K562 (cell line): ENCODE measurements at regions not wholly inside any gene's neighbourhood (a gene's known extent, or its start where the extent isn't known, plus 50 kb on each side); places are given as distances from the start of the nearest gene placed in this dataset.

Experiments used
- ATAC-seq: fragments of 200-7000 bp; cut with Tn5 transposase; 3 replicates; pipeline ENCODE4 v1.9.1; 2020; ENCODE audit warnings: moderate library complexity
- BruUV-seq: library from RNA; stranded (reverse); fragments of 400-500 nt; replicated peaks from 2 replicates; lab custom pipeline; 2021; lab: Mats Ljungman, UMichigan
- CTCF ChIA-PET: fragments of 300-600 bp; formaldehyde crosslinking; extraction: SDS; loops from one replicate; lab custom pipeline; 2021; ENCODE audit warnings: low intra/inter-chr PET ratio; lab: Yijun Ruan, JAX
- POLR2A ChIA-PET: fragments of 300-600, 350-650 bp; sonication (Branson Sonifier 250); formaldehyde crosslinking; extraction: SDS; loops from one replicate; lab custom pipeline; 2021; ENCODE audit warnings: antibody characterized with exemption, inconsistent platforms; lab: Yijun Ruan, JAX
- DNase-seq, 4 experiments: peaks; one replicate each; pipeline versions ENCODE4 v3.0.0 to v3.0.0-alpha.2; 2011 to 2018; ENCODE audit warnings: low spot score in 3 of 4, mixed read lengths in 3 of 4; ENCODE audit errors: extremely low read depth in 1 of 4
- FAIRE-seq: peaks from 2 replicates; lab custom pipeline; 2011; peaks lifted over from hg19 to GRCh38; lab: Jason Lieb, UNC
- H2AFZ ChIP-seq: 2 replicates; pipeline ENCODE4 v1.6.0; 2011; ENCODE audit warnings: low read depth, low read length, control low read depth, inconsistent platforms
- H3K27ac ChIP-seq: fragments of 200-600 bp; 3 replicates; pipeline ENCODE4 v1.8.0; 2011; ENCODE audit warnings: low read depth, mild to moderate bottlenecking, control low read depth, inconsistent platforms, low read length, moderate library complexity, mixed read lengths; ENCODE audit errors: extremely low read depth
- H3K27me3 ChIP-seq, 2 experiments: fragments of 300-600 bp in 1 of 2; 2 replicates in 1 of 2; 3 replicates in 1 of 2; pipeline versions ENCODE4 v1.6.0 to v1.8.0; 2011; ENCODE audit warnings: inconsistent platforms in 2 of 2, low read length in 2 of 2, mild to moderate bottlenecking in 1 of 2, mixed read lengths in 1 of 2, moderate library complexity in 1 of 2; ENCODE audit not compliant: control insufficient read depth in 2 of 2, insufficient read depth in 2 of 2
- H3K36me3 ChIP-seq: fragments of 300-600 bp; 3 replicates; pipeline ENCODE4 v1.8.0; 2011; ENCODE audit warnings: mild to moderate bottlenecking, low read length, inconsistent platforms; ENCODE audit not compliant: control insufficient read depth, insufficient read depth
- H3K4me1 ChIP-seq, 2 experiments: fragments of 200-600 bp in 1 of 2; replicated peaks in 1 of 2; 2 replicates in 1 of 2; 3 replicates in 1 of 2; pipeline versions ENCODE4 v1.5.1 to v1.8.0; 2011; ENCODE audit warnings: inconsistent platforms in 2 of 2, low read length in 2 of 2, mild to moderate bottlenecking in 1 of 2, mixed read lengths in 1 of 2, moderate library complexity in 1 of 2; ENCODE audit not compliant: control insufficient read depth in 2 of 2, insufficient read depth in 2 of 2
- H3K4me2 ChIP-seq: 2 replicates; pipeline ENCODE4 v1.6.1; 2011; ENCODE audit warnings: low read length, control low read depth, inconsistent platforms, mixed read lengths; ENCODE audit not compliant: insufficient read depth
- H3K4me3 ChIP-seq: fragments of 200-600 bp; sonication (generic), shearing (Covaris generic); 2 replicates; pipeline ENCODE4 v1.5.1; 2016; ENCODE audit warnings: control low read depth, inconsistent platforms
- H3K79me2 ChIP-seq: fragments of 200-600 bp; 3 replicates; pipeline ENCODE4 v1.8.0; 2011; ENCODE audit warnings: low read length, inconsistent platforms; ENCODE audit not compliant: control insufficient read depth, insufficient read depth
- H3K9ac ChIP-seq, 2 experiments: 2 replicates each; pipeline versions ENCODE4 v1.6.0 to v1.6.1; 2011; ENCODE audit warnings: low read depth in 2 of 2, low read length in 2 of 2, control low read depth in 1 of 2, inconsistent platforms in 1 of 2, mild to moderate bottlenecking in 1 of 2, mixed read lengths in 1 of 2; ENCODE audit not compliant: insufficient read depth in 1 of 2
- H3K9me1 ChIP-seq: one replicate; pipeline ENCODE4 v1.6.0; 2011; ENCODE audit warnings: inconsistent platforms, mild to moderate bottlenecking, low read length, moderate library complexity; ENCODE audit not compliant: control insufficient read depth, insufficient read depth
- H3K9me3 ChIP-seq: replicated peaks from 2 replicates; pipeline ENCODE4 v1.5.1; 2011; ENCODE audit warnings: low read depth, low read length, inconsistent platforms; ENCODE audit not compliant: control insufficient read depth, insufficient read depth
- H4K20me1 ChIP-seq: replicated peaks from 2 replicates; pipeline ENCODE4 v1.6.1; 2011; ENCODE audit warnings: low read length, inconsistent platforms, mixed read lengths; ENCODE audit not compliant: control insufficient read depth, insufficient read depth
- ARID3B ChIP-seq: fragments of 250-450 bp; sonication (Bioruptor Pico); IDR thresholded peaks from 2 replicates; pipeline ENCODE4 v1.4.0; 2020; ENCODE audit warnings: borderline replicate concordance
- ATF6 ChIP-seq: sonication (generic); formaldehyde crosslinking; IDR thresholded peaks from 2 replicates; pipeline ENCODE4 v1.4.0; 2020; ENCODE audit warnings: mild to moderate bottlenecking, missing genetic modification reagents
- BRD9 ChIP-seq: fragments of 450-650 bp; IDR thresholded peaks from 2 replicates; pipeline ENCODE4 v1.6.1; 2018; ENCODE audit warnings: low read depth; ENCODE audit not compliant: partially characterized antibody
- ERF ChIP-seq: fragments of 450-650 bp; formaldehyde crosslinking; IDR thresholded peaks from 2 replicates; pipeline ENCODE4 v1.4.0; 2020; ENCODE audit warnings: mild to moderate bottlenecking, mixed read lengths
- NFIC ChIP-seq: fragments of 450-650 bp; IDR thresholded peaks from 2 replicates; pipeline ENCODE4 v1.6.1; 2017; ENCODE audit warnings: mild to moderate bottlenecking, inconsistent platforms
- PCBP2 ChIP-seq: fragments of 200-400 bp; formaldehyde crosslinking; IDR thresholded peaks from 2 replicates; pipeline ENCODE4 v1.6.1; 2018; ENCODE audit warnings: low read length, low read depth, mild to moderate bottlenecking, moderate library complexity; ENCODE audit not compliant: poor library complexity, severe bottlenecking
- SAFB2 ChIP-seq: fragments of 200-400 bp; formaldehyde crosslinking; IDR thresholded peaks from 2 replicates; pipeline ENCODE4 v1.6.1; 2018; ENCODE audit warnings: borderline replicate concordance, low read length, low read depth, moderate library complexity; ENCODE audit not compliant: severe bottlenecking
- ZBTB40 ChIP-seq, 2 experiments: fragments of 450-650 bp in 1 of 2; sonication (generic) in 1 of 2; formaldehyde crosslinking in 1 of 2; IDR thresholded peaks; 2 replicates each; pipeline versions ENCODE4 v1.7.1 to v1.9.0; 2016 to 2022; ENCODE audit warnings: inconsistent platforms in 1 of 2, mild to moderate bottlenecking in 1 of 2, missing genetic modification reagents in 1 of 2
- ZNF23 ChIP-seq: fragments of 250-450 bp; sonication (Bioruptor Pico); IDR thresholded peaks from 2 replicates; pipeline ENCODE4 v1.4.0; 2020; ENCODE audit warnings: mild to moderate bottlenecking
- ZNF445 ChIP-seq: fragments of 250-450 bp; sonication (Bioruptor Pico); IDR thresholded peaks from 2 replicates; pipeline ENCODE4 v1.4.0; 2020; ENCODE audit warnings: low read depth, mild to moderate bottlenecking, moderate library complexity
- WGBS: fragments of 100-300 bp; shearing (Covaris generic); methylation state at CpG from one replicate; pipeline ENCODE4 v1.1.6; 2016; ENCODE audit warnings: low coverage, mixed read lengths; ENCODE audit not compliant: insufficient coverage; ENCODE audit errors: missing lambda C conversion rate; 5-methylcytosine and 5-hydroxymethylcytosine counted together
- in situ Hi-C: fragments of 300-500 bp; cut with MboI; formaldehyde crosslinking; loops from 4 replicates; pipeline ENCODE4 v1.15.0; 2018; ENCODE audit warnings: inconsistent platforms, mixed read lengths
- intact Hi-C: fragments of 100-400 bp; cut with micrococcal nuclease; formaldehyde crosslinking; loops from 2 replicates; pipeline ENCODE4 v1.14.2; 2022

- no peak overlapping the region for H3K4me2 ChIP-seq
- H3K79me2 ChIP-seq, result no peaks in the 10 kb centered on the region
- H3K27ac ChIP-seq, result no peak overlapping the region
- WGBS, result 0% methylated on average over 3 of the region's 3 CpGs
- no TSS peak for BruUV-seq
- no peaks in the 10 kb centered on the region for H3K4me1 ChIP-seq
- CTCF ChIA-PET, result no interaction called here
- POLR2A ChIA-PET, result no interaction called here
- DNase-seq (no peak), ATAC-seq (no peak), FAIRE-seq (no peak)
- H3K36me3 ChIP-seq, result no peaks in the 10 kb centered on the region
- intact Hi-C loops (no loop called here), in situ Hi-C loops (no loop called here)
- H3K9me1 ChIP-seq, result no peaks in the 10 kb centered on the region
- H3K9me3 ChIP-seq, result no peaks in the 10 kb centered on the region; the same call in 1 of the 2 replicates
- H2AFZ ChIP-seq, result no peak overlapping the region
- no peak overlapping the region for H3K4me3 ChIP-seq
- no peak overlapping the region for H3K9ac ChIP-seq
- H4K20me1 ChIP-seq, result no peaks in the 10 kb centered on the region
- no peaks in the 10 kb centered on the region for H3K27me3 ChIP-seq
- TF ChIP-seq ZNF445 (CRISPR knock-in tag) (no peak), ZBTB40 (IDR thresholded peaks at IDR 0.05) (no peak), ZBTB40 (CRISPR knock-in tag; IDR thresholded peaks at IDR 0.05) (no peak), ARID3B (CRISPR knock-in tag) (no peak), ZNF23 (CRISPR knock-in tag) (no peak), NFIC (no peak), ERF (CRISPR knock-in tag) (no peak), BRD9 (no peak), PCBP2 (no peak), ATF6 (CRISPR knock-in tag) (no peak), SAFB2 (no peak)
Measured at GRCh38 chr11:82012276-82012675, 721.4 kb downstream of the FAM181B start.
